Adrenal gland (tissue), 5 donors: ENCODE measurements at regions not wholly inside any gene's neighbourhood (a gene's known extent, or its start where the extent isn't known, plus 50 kb on each side); places are given as distances from the start of the nearest gene placed in this dataset.
"Not testable (repeated sequence)": the region's sequence is repeated elsewhere in the genome, so short reads cannot be mapped to it uniquely, and the experiment has no call there.

ENCODE experiments used
- POLR2A ChIP-seq, 2 donors: fragments of 450-650 bp; IDR thresholded peaks; one replicate each; pipeline ENCODE4 v1.6.1; 2017; ENCODE audit warnings: antibody characterized with exemption in 2 of 2, mild to moderate bottlenecking in 2 of 2, moderate library complexity in 1 of 2
- TF ChIP-seq, protein P1 (sequence below), 6 experiments: fragments of 450-650 bp in 4 of 6; fragments of 200-600 bp in 2 of 6; sonication (generic) in 1 of 6; IDR thresholded peaks; 1 replicate in 5 of 6; 2 replicates in 1 of 6; pipeline versions ENCODE4 v1.5.1 to v1.8.0; 2016 to 2021; ENCODE audit warnings: antibody characterized with exemption in 6 of 6, mild to moderate bottlenecking in 2 of 6, moderate library complexity in 1 of 6
- donor health status: DM: no; HTN: no; CAD: no.

DNA sequence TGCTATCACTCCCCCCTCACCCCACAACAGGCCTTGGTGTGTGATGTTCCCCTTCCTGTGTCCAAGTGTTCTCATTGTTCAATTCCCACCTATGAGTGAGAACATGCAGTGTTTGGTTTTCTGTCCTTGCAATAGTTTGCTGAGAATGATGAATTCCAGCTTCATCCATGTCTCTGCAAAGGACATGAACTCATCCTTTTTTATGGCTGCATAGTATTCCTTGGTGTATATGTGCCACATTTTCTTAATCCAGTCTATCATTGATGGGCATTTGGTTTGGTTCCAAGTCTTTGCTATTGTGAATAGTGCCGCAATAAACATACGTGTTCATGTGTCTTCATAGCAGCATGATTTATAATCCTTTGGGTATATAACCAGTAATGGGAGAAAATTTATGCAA is 106.0 kb upstream of the ESX1 start:
- not testable (repeated sequence) for TF ChIP-seq POLR2A (IDR thresholded peaks at IDR 0.05)
- TF ChIP-seq, protein P1, sequence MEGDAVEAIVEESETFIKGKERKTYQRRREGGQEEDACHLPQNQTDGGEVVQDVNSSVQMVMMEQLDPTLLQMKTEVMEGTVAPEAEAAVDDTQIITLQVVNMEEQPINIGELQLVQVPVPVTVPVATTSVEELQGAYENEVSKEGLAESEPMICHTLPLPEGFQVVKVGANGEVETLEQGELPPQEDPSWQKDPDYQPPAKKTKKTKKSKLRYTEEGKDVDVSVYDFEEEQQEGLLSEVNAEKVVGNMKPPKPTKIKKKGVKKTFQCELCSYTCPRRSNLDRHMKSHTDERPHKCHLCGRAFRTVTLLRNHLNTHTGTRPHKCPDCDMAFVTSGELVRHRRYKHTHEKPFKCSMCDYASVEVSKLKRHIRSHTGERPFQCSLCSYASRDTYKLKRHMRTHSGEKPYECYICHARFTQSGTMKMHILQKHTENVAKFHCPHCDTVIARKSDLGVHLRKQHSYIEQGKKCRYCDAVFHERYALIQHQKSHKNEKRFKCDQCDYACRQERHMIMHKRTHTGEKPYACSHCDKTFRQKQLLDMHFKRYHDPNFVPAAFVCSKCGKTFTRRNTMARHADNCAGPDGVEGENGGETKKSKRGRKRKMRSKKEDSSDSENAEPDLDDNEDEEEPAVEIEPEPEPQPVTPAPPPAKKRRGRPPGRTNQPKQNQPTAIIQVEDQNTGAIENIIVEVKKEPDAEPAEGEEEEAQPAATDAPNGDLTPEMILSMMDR (IDR thresholded peaks at IDR 0.05) = not testable (repeated sequence)
